Neuronal stem cell (in vitro differentiated cells): ENCODE measurements at regions not wholly inside any gene's neighbourhood (a gene's known extent, or its start where the extent isn't known, plus 50 kb on each side); places are given as distances from the start of the nearest gene placed in this dataset.

ENCODE experiments used
- DNase-seq: peaks from one replicate; pipeline ENCODE4 v3.0.0-alpha.2; 2013; ENCODE audit warnings: low spot score
- H2AFZ ChIP-seq: one replicate; pipeline ENCODE4 v1.6.1; 2013; ENCODE audit warnings: mild to moderate bottlenecking, low read length, inconsistent platforms
- H2AK5ac ChIP-seq: 2 replicates; pipeline ENCODE4 v1.6.1; 2013; ENCODE audit warnings: low read depth, mild to moderate bottlenecking, inconsistent platforms, low read length, moderate library complexity, mixed read lengths
- H2BK120ac ChIP-seq: 2 replicates; pipeline ENCODE4 v1.6.1; 2013; ENCODE audit warnings: low read depth, mild to moderate bottlenecking, inconsistent platforms, low read length, moderate library complexity, mixed read lengths
- H2BK12ac ChIP-seq: one replicate; pipeline ENCODE4 v1.6.1; 2013; ENCODE audit warnings: low read length, inconsistent platforms
- H2BK15ac ChIP-seq: 2 replicates; pipeline ENCODE4 v1.6.1; 2013; ENCODE audit warnings: mild to moderate bottlenecking, low read length, inconsistent platforms, mixed read lengths
- H2BK5ac ChIP-seq: one replicate; pipeline ENCODE4 v1.6.1; 2013; ENCODE audit warnings: inconsistent platforms, mild to moderate bottlenecking, low read length, moderate library complexity
- H3K14ac ChIP-seq: one replicate; pipeline ENCODE4 v1.6.1; 2013; ENCODE audit warnings: low read length, inconsistent platforms
- H3K18ac ChIP-seq: 2 replicates; pipeline ENCODE4 v1.6.1; 2013; ENCODE audit warnings: low read length, inconsistent platforms
- H3K23ac ChIP-seq: 2 replicates; pipeline ENCODE4 v1.6.1; 2013; ENCODE audit warnings: low read depth, mild to moderate bottlenecking, mixed read lengths, low read length, inconsistent platforms; ENCODE audit not compliant: poor library complexity
- H3K27ac ChIP-seq: replicated peaks from 3 replicates; pipeline ENCODE4 v1.5.1; 2013; ENCODE audit warnings: low read length, inconsistent platforms
- H3K27me3 ChIP-seq, 3 experiments: 2 replicates each; pipeline ENCODE4 v1.6.1; 2013; ENCODE audit warnings: low read length in 3 of 3, mild to moderate bottlenecking in 2 of 3, inconsistent platforms in 1 of 3, low read depth in 1 of 3, mixed read lengths in 1 of 3, moderate library complexity in 1 of 3; ENCODE audit not compliant: control insufficient read depth in 3 of 3, insufficient read depth in 3 of 3
- H3K36me3 ChIP-seq, 2 donors: replicated peaks in 1 of 2; 2 replicates each; pipeline ENCODE4 v1.6.1; 2013; ENCODE audit warnings: low read length in 2 of 2; ENCODE audit not compliant: control insufficient read depth in 2 of 2, insufficient read depth in 2 of 2
- H3K4ac ChIP-seq: 2 replicates; pipeline ENCODE4 v1.6.1; 2013; ENCODE audit warnings: inconsistent platforms, mild to moderate bottlenecking, low read length, moderate library complexity
- H3K4me1 ChIP-seq, 2 donors: 1 replicate in 1 of 2; 2 replicates in 1 of 2; pipeline ENCODE4 v1.6.1; 2013; ENCODE audit warnings: low read length in 2 of 2, low read depth in 1 of 2; ENCODE audit not compliant: control insufficient read depth in 2 of 2, insufficient read depth in 1 of 2
- H3K4me2 ChIP-seq: one replicate; pipeline ENCODE4 v1.6.1; 2013; ENCODE audit warnings: mild to moderate bottlenecking, low read length, inconsistent platforms; ENCODE audit not compliant: insufficient read depth, poor library complexity, severe bottlenecking
- H3K4me3 ChIP-seq, 2 donors: 2 replicates each; pipeline ENCODE4 v1.5.1; 2013; ENCODE audit warnings: low read length in 2 of 2, mild to moderate bottlenecking in 2 of 2, inconsistent platforms in 1 of 2, moderate library complexity in 1 of 2
- H3K79me1 ChIP-seq: one replicate; pipeline ENCODE4 v1.6.1; 2013; ENCODE audit warnings: low read depth, mild to moderate bottlenecking, inconsistent platforms, low read length, moderate library complexity
- H3K9ac ChIP-seq: one replicate; pipeline ENCODE4 v1.6.1; 2013; ENCODE audit warnings: mild to moderate bottlenecking, low read depth, low read length, inconsistent platforms; ENCODE audit not compliant: poor library complexity
- H3K9me3 ChIP-seq, 2 donors: replicated peaks in 1 of 2; 2 replicates each; pipeline versions ENCODE3 to v1.6.1; 2013; ENCODE audit warnings: low read length in 2 of 2, mild to moderate bottlenecking in 2 of 2, inconsistent platforms in 1 of 2, low read depth in 1 of 2, mixed read lengths in 1 of 2, moderate library complexity in 1 of 2; ENCODE audit not compliant: control insufficient read depth in 2 of 2, insufficient read depth in 1 of 2
- H4K8ac ChIP-seq: one replicate; pipeline ENCODE4 v1.6.1; 2013; ENCODE audit warnings: low read depth, mild to moderate bottlenecking, inconsistent platforms, low read length, moderate library complexity
- H4K91ac ChIP-seq: one replicate; pipeline ENCODE4 v1.6.1; 2013; ENCODE audit warnings: low read length, low read depth, mild to moderate bottlenecking, inconsistent platforms; ENCODE audit not compliant: poor library complexity
- WGBS, 2 donors: extraction: QIAGEN DNeasy Blood & Tissue Kit; methylation state at CpG; one replicate each; pipeline ENCODE4 v1.1.7; 2013; ENCODE audit warnings: missing lambda C conversion rate in 2 of 2, mixed read lengths in 1 of 2; ENCODE audit not compliant: insufficient read length in 2 of 2, insufficient replicate concordance in 1 of 2; ENCODE audit errors: extremely low coverage in 2 of 2; 5-methylcytosine and 5-hydroxymethylcytosine counted together

- no peaks in the 10 kb centered on the region for H3K36me3 ChIP-seq
- H2AK5ac ChIP-seq: no peak overlapping the region
- H4K8ac ChIP-seq: no peak overlapping the region
- no peak overlapping the region for H3K4me3 ChIP-seq
- no peak overlapping the region for H3K9ac ChIP-seq
- no peak overlapping the region for H3K23ac ChIP-seq
- H2AFZ ChIP-seq: no peak overlapping the region
- H3K4me1 ChIP-seq: no peaks in the 10 kb centered on the region
- H3K18ac ChIP-seq: no peak overlapping the region
- no peak overlapping the region for H3K4me2 ChIP-seq
- no peak overlapping the region for H3K27ac ChIP-seq
- no peak overlapping the region for H2BK5ac ChIP-seq
- H3K4ac ChIP-seq: no peak overlapping the region
- no peak overlapping the region for H2BK12ac ChIP-seq
- H2BK120ac ChIP-seq: no peak overlapping the region
- peaks cover 0 to 4% of the 10 kb centered on the region in 2 donors for H3K9me3 ChIP-seq
- H4K91ac ChIP-seq: no peak overlapping the region
- no peak overlapping the region for H2BK15ac ChIP-seq
- no peaks in the 10 kb centered on the region for H3K27me3 ChIP-seq
- DNase-seq: no peak
- H3K79me1 ChIP-seq: no peaks in the 10 kb centered on the region
- H3K14ac ChIP-seq: no peak overlapping the region
These were observed 951.6 kb upstream of the POU3F3 start for GRCh38 chr2:103902347-103902746.

- Histone ChIP-seq H3K4ac (no peak overlapping the region), H3K4me3 (no peak overlapping the region), H3K27me3 (no peaks in the 10 kb centered on the region), H2BK12ac (no peak overlapping the region), H2BK15ac (no peak overlapping the region), H3K36me3 (no peaks in the 10 kb centered on the region), H2BK120ac (no peak overlapping the region), H3K9ac (no peak overlapping the region), H2BK5ac (no peak overlapping the region), H3K23ac (no peak overlapping the region), H3K14ac (no peak overlapping the region), H3K4me2 (no peak overlapping the region), H3K18ac (no peak overlapping the region), H3K27ac (no peak overlapping the region), H3K79me1 (no peaks in the 10 kb centered on the region), H3K4me1 (peaks cover 3 to 6% of the 10 kb centered on the region in 2 donors), H4K8ac (no peak overlapping the region), H2AK5ac (no peak overlapping the region), H4K91ac (no peak overlapping the region), H2AFZ (peak overlapping the region; percentile 67), H3K9me3 (peaks cover 2 to 11% of the 10 kb centered on the region in 2 donors)
- DNase-seq: no peak
These were observed 932.8 kb upstream of the POU3F3 start for GRCh38 chr2:103921161-103921560.

- no peaks in the 10 kb centered on the region for H3K4me1 ChIP-seq
- no peak overlapping the region for H2BK5ac ChIP-seq
These were observed 911.7 kb upstream of the POU3F3 start for GRCh38 chr2:103942199-103942598.

GRCh38 chr2:103945083-103945482, 908.8 kb upstream of the POU3F3 start:
- Histone ChIP-seq H3K4ac (no peak overlapping the region), H4K8ac (no peak overlapping the region), H3K79me1 (no peaks in the 10 kb centered on the region), H3K4me3 (no peak overlapping the region), H3K4me1 (no peaks in the 10 kb centered on the region), H2BK5ac (no peak overlapping the region), H3K18ac (no peak overlapping the region), H2BK120ac (no peak overlapping the region), H2AK5ac (no peak overlapping the region), H3K4me2 (no peak overlapping the region), H3K36me3 (no peaks in the 10 kb centered on the region), H3K23ac (no peak overlapping the region), H3K9ac (no peak overlapping the region), H2BK15ac (no peak overlapping the region), H2BK12ac (no peak overlapping the region), H4K91ac (no peak overlapping the region), H3K27ac (no peak overlapping the region), H3K27me3 (no peaks in the 10 kb centered on the region), H3K14ac (no peak overlapping the region), H3K9me3 (peaks cover 0 to 18% of the 10 kb centered on the region in 2 donors), H2AFZ (no peak overlapping the region)
- WGBS, 2 donors: no CpG with 5 or more reads among the region's 2 CpGs
- DNase-seq: no peak

More at GRCh38 chr2:103942199-103942598, 911.7 kb upstream of the POU3F3 start:
- Histone ChIP-seq H2AK5ac (no peak overlapping the region), H3K27me3 (no peaks in the 10 kb centered on the region), H4K91ac (no peak overlapping the region), H4K8ac (no peak overlapping the region), H3K18ac (no peak overlapping the region), H3K79me1 (no peaks in the 10 kb centered on the region), H3K4me2 (no peak overlapping the region), H3K9ac (no peak overlapping the region), H3K27ac (no peak overlapping the region), H3K4me3 (no peak overlapping the region), H2BK120ac (no peak overlapping the region), H2BK15ac (no peak overlapping the region), H3K9me3 (peaks cover 0 to 18% of the 10 kb centered on the region in 2 donors), H3K36me3 (no peaks in the 10 kb centered on the region), H3K4ac (no peak overlapping the region), H3K23ac (no peak overlapping the region), H3K14ac (no peak overlapping the region), H2AFZ (no peak overlapping the region), H2BK12ac (no peak overlapping the region)
- no peak for DNase-seq
